Activated naive CD8-positive, alpha-beta T cell treated with anti-CD3 and anti-CD28 coated beads, Interleukin-2, amount 50 U/mL, for 16 hours (primary cell): ENCODE measurements at regions not wholly inside any gene's neighbourhood (a gene's known extent, or its start where the extent isn't known, plus 50 kb on each side); places are given as distances from the start of the nearest gene placed in this dataset.
"Not testable (repeated sequence)": the region's sequence is repeated elsewhere in the genome, so short reads cannot be mapped to it uniquely, and the experiment has no call there.

ENCODE experiments used
- DNase-seq: peaks from one replicate; pipeline ENCODE4 v3.0.0-alpha.2; 2020; ENCODE audit warnings: low read depth, low spot score

DNA sequence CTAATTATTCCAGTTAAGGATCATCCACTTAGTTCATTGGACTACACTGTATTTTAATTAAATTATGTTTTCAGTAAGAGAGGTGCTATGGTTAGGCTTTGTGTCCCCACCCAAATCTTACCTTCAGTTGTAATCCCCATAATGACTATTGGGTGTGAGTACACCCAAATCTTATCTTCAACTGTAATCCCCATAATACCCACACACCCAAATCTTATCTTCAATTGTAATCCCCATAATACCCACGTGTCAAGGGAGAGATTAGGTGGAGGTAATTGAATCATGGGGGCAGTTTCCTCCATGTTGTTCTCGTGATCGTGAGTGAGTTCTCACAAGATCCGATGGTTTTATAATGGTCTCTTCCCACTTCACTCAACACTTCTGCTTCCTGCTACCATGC, 208.0 kb upstream of the PHACTR1 start:
- no peak for DNase-seq

DNA sequence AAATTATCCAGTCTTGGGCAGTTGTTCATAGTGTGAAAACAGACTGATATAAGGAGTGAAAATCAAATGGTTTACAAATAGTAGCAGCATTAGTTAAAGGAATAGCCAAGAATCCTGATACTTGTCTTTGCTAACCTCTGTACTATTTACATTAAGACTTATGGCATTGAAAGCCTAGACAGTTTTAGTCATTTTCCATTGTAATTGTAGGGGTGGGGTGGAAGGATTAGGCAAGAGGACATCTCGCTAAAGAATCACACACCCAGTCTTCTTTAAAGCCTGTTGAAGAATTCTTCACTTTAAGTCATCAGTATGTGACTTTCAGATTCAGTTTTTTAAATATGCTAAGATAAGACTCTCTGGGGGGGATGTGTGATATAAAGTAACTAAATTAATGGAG, 207.5 kb upstream of the PHACTR1 start:
- no peak for DNase-seq

GRCh38 chr6:12516070-12516469, 200.5 kb upstream of the PHACTR1 start:
- DNase-seq = no peak

DNA sequence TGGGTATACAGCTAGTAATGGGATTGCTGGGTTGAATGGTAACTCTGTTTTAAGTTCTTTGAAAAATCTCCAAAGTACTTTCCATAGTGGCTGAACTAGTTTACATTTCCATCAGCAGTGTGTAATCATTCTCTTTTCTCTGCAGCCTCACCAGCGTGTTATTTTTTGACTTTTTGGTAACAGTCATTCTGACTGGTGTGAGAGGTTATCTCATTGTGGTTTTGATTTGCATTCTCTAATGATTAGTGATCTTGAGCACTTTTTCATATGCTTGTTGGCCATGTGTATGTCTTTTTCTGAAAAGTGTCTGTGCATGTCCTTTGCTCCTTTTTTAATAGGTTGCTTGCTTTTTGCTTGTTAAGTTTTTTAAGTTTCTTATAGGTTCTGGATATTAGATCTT, 194.2 kb upstream of the PHACTR1 start:
- no peak for DNase-seq

DNA sequence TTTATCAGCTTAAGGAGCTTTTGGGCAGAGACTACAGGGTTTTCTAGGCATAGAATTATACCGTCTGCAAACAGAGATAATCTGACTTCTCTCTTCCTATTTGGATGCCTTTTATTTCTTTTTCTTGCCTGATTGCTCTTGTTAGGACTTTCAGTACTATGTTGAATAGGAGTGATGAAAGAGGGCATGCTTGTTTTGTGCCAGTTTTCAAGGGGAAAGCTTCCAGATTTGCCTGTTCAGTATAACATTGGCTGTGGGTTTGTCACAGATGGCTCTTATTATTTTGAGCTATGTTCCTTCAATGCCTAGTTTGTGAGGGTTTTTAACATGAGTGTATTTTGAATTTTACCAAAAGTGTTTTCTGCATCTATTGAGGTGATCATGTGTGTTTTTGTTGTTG, 192.8 kb upstream of the PHACTR1 start:
- DNase-seq = no peak

DNA sequence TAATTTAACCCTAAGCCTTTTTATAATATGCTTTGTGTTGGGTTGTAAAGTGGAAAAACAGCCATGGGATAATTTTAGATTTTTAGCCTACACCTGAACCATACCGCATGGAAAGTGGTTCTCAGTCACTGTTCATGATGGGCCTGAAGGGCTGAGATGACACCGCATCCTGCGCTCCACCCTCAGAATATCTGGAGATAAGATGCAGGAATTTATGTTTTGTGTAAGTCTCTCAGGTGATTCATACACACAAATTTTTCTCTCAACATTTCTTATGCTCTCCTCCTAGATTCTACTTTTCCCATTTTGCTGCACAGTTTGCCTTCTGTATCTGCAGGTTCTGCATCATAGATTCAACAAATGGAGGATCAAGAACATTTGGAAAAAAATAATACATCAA, 191.3 kb upstream of the PHACTR1 start:
- no peak for DNase-seq

GRCh38 chr6:12527339-12527738, 189.2 kb upstream of the PHACTR1 start:
- DNase-seq = no peak

- DNase-seq = no peak
These were observed 188.4 kb upstream of the PHACTR1 start for GRCh38 chr6:12528136-12528535.

DNA sequence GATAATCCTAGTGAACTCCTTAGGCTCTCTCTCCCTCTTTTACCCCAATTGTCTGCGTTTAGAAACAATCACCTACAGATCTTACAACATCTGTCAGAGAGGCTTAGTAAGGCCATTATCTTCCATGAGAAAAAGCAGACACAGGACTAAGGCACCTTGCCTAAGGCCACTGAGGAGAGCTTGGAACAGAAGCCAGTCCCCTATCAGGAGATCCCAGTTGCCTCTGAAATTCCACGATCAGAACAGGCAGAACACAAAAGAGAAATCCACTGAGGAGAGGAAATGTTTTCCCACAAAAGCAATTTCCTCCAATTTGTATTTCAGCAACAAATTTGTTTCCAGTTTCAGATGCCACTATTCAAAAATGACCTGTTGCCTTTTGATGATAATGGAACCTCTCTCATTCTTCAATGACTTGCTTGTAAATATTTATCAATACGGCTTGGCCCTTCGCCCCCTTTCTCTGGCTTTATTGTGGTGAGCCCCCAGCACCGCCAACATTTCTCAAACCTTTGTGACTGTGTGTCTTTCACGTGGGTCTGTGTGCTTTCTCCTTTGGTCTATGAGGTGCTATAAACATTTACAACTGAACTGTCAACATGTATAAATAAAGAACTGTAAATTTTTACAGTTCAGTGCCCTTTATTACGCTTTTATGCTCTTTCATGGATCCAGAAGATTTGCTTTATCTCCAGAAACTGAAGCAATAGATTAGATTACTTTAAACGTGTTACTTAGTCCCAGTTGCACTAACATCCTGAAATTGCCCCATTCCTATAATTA, 187.8 kb upstream of the PHACTR1 start:
- DNase-seq = no peak

- no peak for DNase-seq
These were observed 187.1 kb upstream of the PHACTR1 start for GRCh38 chr6:12529364-12530019.

DNA sequence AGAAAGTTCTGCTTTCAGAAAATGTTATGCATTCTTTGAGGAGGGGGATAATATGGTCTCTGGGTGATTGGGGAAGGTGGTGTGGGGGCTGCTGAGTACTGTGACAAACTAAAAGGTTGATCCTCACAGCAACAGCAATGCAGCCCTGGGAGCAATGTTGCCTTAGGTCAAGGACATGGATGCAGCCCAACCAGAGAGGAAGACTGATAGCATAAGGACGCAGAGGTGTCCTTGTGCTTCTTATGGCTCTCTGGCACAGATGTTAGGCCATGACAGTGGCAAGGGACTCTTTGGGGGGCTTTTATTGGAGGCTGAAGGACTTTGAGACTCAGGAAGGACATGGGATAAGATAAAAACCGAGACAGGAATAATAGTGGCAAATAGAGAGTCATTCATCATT, 186.2 kb upstream of the PHACTR1 start:
- DNase-seq = no peak

DNA sequence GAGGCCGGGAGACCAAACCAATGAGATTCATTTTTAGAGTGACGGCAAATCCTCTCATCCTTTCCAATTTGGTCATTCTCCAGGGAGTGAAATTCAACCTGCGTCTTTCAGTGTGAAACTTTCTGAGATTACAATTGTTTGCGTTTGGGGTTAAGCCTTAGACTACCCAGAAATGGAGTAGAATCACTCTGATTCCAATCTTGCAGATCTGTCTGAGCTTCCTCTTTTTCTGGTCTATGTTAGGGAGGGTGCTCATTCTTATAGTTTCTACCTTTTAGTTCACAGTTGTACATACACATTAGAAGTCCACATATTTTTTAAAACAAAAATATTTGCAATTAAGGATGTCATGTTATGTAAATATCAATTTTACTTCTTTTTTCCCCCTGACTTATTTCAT, 183.0 kb upstream of the PHACTR1 start:
- no peak for DNase-seq

DNA sequence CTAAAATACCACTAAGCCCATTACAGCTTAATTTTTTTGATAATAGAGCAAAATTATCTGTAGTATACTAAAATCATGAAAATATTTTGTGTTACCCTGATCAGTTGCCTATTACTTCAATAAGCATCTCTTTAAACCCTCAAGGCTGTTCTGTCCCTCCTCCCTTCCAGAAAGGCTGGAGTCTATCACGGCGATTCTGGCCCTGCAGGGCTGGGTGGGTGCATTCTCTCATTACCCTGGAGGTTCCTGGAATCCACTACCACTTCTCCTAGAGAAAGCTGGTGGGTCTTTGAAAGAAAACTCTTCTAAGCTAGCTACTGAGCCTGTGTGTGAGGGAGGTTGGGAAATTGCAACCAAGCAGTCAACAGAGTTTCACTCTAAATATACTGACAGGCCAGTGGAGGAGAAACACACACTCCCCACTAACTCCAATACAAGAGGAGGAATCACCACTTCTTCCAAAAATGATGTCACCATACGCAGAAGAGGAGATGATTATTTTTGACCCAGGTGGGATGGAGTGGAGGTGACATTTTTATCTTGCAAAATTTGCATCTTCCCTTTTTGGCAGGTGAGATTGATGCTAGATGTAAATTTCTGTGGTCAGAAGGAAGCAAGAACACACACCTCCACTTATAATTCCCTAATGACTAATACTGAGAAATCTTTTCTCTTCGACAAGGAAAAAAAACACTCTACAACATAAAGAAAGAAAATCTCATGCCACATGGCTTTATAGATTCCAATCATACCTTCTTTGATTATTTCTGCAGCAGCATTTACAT, 182.3 kb upstream of the PHACTR1 start:
- no peak for DNase-seq

GRCh38 chr6:12535586-12536314, 180.8 kb upstream of the PHACTR1 start:
- DNase-seq = no peak

DNA sequence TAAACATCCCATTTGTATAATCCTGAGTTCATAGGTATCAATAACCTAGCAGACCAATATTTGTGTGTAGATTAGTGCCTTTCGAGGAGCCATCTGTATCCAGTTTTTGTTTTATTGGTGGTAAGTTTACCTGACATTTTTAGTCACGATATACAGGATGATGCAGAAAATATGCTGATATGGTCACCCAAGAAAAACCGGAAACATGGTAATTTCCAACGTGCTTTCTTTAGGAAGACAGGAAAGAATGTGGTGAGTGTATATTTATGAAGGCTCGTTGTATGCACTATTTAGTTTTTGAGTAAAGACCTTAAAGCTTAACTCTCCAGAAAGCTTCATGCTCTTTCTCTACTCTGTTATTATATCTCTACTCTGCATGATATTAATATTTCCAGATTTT, 180.2 kb upstream of the PHACTR1 start:
- no peak for DNase-seq

- DNase-seq = no peak
These were observed 179.2 kb upstream of the PHACTR1 start for GRCh38 chr6:12537389-12537788.

- DNase-seq = no peak
These were observed 177.6 kb upstream of the PHACTR1 start for GRCh38 chr6:12538881-12539357.

- DNase-seq = not testable (repeated sequence)
These were observed 174.1 kb upstream of the PHACTR1 start for GRCh38 chr6:12542319-12543115.

DNA sequence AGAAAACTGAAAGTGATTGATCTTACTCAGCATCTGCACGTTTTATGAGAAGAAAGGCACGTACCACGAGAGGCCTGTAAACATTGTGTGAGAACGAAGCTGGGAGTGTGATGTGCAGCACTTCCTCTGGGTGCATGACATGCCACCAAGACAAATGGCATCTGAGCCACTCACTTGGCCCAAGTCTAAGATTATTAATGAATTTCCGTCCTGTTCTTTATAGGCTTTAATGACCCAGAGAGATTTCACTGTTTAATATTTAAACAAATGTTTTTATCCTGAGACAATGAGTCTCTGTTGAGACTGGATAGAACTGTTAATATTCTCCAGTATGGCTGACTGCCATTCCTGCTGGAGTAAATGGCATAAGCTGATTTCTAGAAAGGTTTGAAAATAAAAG, 172.6 kb upstream of the PHACTR1 start:
- DNase-seq = no peak

GRCh38 chr6:12544821-12545565, 171.6 kb upstream of the PHACTR1 start:
- DNase-seq = no peak
